NT2/D1 (cell line): ENCODE measurements at regions not wholly inside any gene's neighbourhood (a gene's known extent, or its start where the extent isn't known, plus 50 kb on each side); places are given as distances from the start of the nearest gene placed in this dataset.

Source experiments
- SUZ12 ChIP-seq: IDR thresholded peaks from 2 replicates; pipeline ENCODE4 v1.6.1; 2011; ENCODE audit not compliant: insufficient read length, insufficient read depth; ENCODE audit errors: extremely low read depth
- YY1 ChIP-seq: IDR thresholded peaks from 2 replicates; pipeline ENCODE4 v1.6.1; 2011; ENCODE audit not compliant: insufficient read length, insufficient read depth
- ZNF274 ChIP-seq: IDR thresholded peaks from 2 replicates; pipeline ENCODE4 v1.6.1; 2011; ENCODE audit warnings: mild to moderate bottlenecking, low read depth, low read length

- no peak for TF ChIP-seq YY1
- no peak for TF ChIP-seq ZNF274
- TF ChIP-seq SUZ12: no peak
Observed at GRCh38 chr5:36436306-36436705, 134.6 kb upstream of the RANBP3L start.
